HCT116 (cell line): ENCODE measurements at regions not wholly inside any gene's neighbourhood (a gene's known extent, or its start where the extent isn't known, plus 50 kb on each side); places are given as distances from the start of the nearest gene placed in this dataset.
"Not testable (repeated sequence)": the region's sequence is repeated elsewhere in the genome, so short reads cannot be mapped to it uniquely, and the experiment has no call there.

ENCODE experiments used
- CBX3 ChIP-seq: IDR thresholded peaks from 2 replicates; pipeline ENCODE4 v1.6.1; 2012; ENCODE audit warnings: low read depth
- CEBPB ChIP-seq: IDR thresholded peaks from 2 replicates; pipeline ENCODE4 v1.6.1; 2012; ENCODE audit warnings: low read depth
- CTCF ChIP-seq, 3 experiments: fragments of 200-600 bp in 1 of 3; sonication (generic) in 1 of 3; IDR thresholded peaks in 2 of 3; conservative IDR thresholded peaks in 1 of 3; 2 replicates each; pipeline ENCODE4 v1.5.1; 2012 to 2017; ENCODE audit warnings: low read depth in 2 of 3, low read length in 2 of 3, antibody characterized with exemption in 1 of 3, borderline replicate concordance in 1 of 3, control low read depth in 1 of 3, mild to moderate bottlenecking in 1 of 3, mixed read lengths in 1 of 3, mixed run types in 1 of 3, moderate library complexity in 1 of 3; ENCODE audit not compliant: insufficient read depth in 1 of 3
- EGR1 ChIP-seq: IDR thresholded peaks from 2 replicates; pipeline ENCODE4 v1.6.1; 2012; ENCODE audit warnings: low read depth
- EZH2 ChIP-seq: fragments of 200-600 bp; sonication (generic); IDR thresholded peaks from 2 replicates; pipeline ENCODE4 v1.6.1; 2017; ENCODE audit warnings: antibody characterized with exemption, mixed run types
- EZH2phosphoT487 ChIP-seq: fragments of 200-600 bp; IDR thresholded peaks from 2 replicates; pipeline ENCODE4 v1.6.1; 2018; ENCODE audit warnings: antibody characterized with exemption, borderline replicate concordance
- POLR2A ChIP-seq: IDR thresholded peaks from 2 replicates; pipeline ENCODE4 v1.7.0; 2011; ENCODE audit warnings: borderline replicate concordance; ENCODE audit not compliant: insufficient read depth, insufficient read length; ENCODE audit errors: extremely low read depth
- POLR2AphosphoS5 ChIP-seq: IDR thresholded peaks from 2 replicates; pipeline ENCODE4 v1.6.1; 2011; ENCODE audit warnings: mild to moderate bottlenecking, low read depth, low read length, moderate library complexity
- RAD21 ChIP-seq: IDR thresholded peaks from 2 replicates; pipeline ENCODE4 v1.6.1; 2012; ENCODE audit warnings: low read depth, mild to moderate bottlenecking
- SIN3A ChIP-seq: IDR thresholded peaks from 2 replicates; pipeline ENCODE4 v1.6.1; 2012; ENCODE audit warnings: low read depth
- SP1 ChIP-seq: IDR thresholded peaks from 2 replicates; pipeline ENCODE4 v1.6.1; 2012; ENCODE audit warnings: low read depth
- SRF ChIP-seq: IDR thresholded peaks from 2 replicates; pipeline ENCODE4 v1.6.1; 2012; ENCODE audit warnings: low read depth
- YY1 ChIP-seq: IDR thresholded peaks from 2 replicates; pipeline ENCODE4 v1.6.1; 2011; ENCODE audit warnings: low read length, low read depth, moderate library complexity, mild to moderate bottlenecking; ENCODE audit not compliant: insufficient replicate concordance; ENCODE audit errors: extremely low read depth

DNA sequence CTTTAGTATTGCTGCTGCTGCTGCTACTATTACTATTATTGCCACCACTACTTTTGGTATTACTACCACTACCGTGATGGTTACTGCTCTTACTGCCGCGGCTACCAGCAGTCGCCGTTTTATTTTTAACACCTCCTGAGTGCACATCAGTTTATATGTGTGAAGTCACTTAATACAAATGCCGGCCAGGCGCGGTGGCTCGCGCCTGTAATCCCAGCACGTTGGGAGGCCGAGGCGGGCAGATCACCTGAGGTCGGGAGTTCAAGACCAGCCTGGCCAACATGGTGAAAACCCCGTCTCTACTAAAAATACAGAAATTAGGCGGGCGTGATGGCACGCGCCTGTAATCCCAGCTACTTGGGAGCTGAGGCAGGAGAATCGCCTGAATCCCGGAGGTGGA is 486.7 kb downstream of the XYLT1 start:
- TF ChIP-seq CTCF (IDR thresholded peaks at IDR 0.05 in 2 of 3, conservative IDR thresholded peaks at IDR 0.05 in 1 of 3; ENCODE audit: borderline replicate concordance in 1 of 3, insufficient read depth in 1 of 3, low read depth in 2 of 3, low read length in 2 of 3); POLR2A; CEBPB; SP1; POLR2AphosphoS5; SIN3A; YY1; EZH2phosphoT487; CBX3; RAD21; EZH2; SRF; EGR1: not testable (repeated sequence)
